Activated CD8-positive, alpha-beta memory T cell treated with anti-CD3 and anti-CD28 coated beads, Interleukin-2, amount 10 ng/mL, durations not matched to agents 7 days and 5 days (primary cell): ENCODE measurements at regions not wholly inside any gene's neighbourhood (a gene's known extent, or its start where the extent isn't known, plus 50 kb on each side); places are given as distances from the start of the nearest gene placed in this dataset.

Experiments used
- ATAC-seq: fragments of 150-1000 bp; cut with Tn5 transposase; one replicate; pipeline ENCODE4 v1.10.0; 2021; ENCODE audit warnings: moderate library complexity
- CTCF ChIA-PET: fragments of 350-600 bp; sonication (Branson Sonifier 250); formaldehyde crosslinking; loops from one replicate; lab custom pipeline; 2021; ENCODE audit warnings: antibody characterized with exemption; lab: Charles Lee
- DNase-seq: peaks from one replicate; pipeline ENCODE4 v3.0.0-alpha.2; 2020
- H3K27ac Mint-ChIP-seq: one replicate; pipeline ENCODE4 v1.8.0; 2021; ENCODE audit warnings: mild to moderate bottlenecking, mixed read lengths
- H3K27me3 Mint-ChIP-seq: one replicate; pipeline ENCODE4 v1.8.0; 2021; ENCODE audit warnings: mixed read lengths
- H3K36me3 Mint-ChIP-seq: one replicate; pipeline ENCODE4 v1.8.0; 2021; ENCODE audit warnings: mild to moderate bottlenecking, mixed read lengths
- H3K4me1 Mint-ChIP-seq: one replicate; pipeline ENCODE4 v1.8.0; 2021; ENCODE audit warnings: mixed read lengths
- H3K4me3 Mint-ChIP-seq: one replicate; pipeline ENCODE4 v1.8.0; 2021; ENCODE audit warnings: mild to moderate bottlenecking, moderate library complexity, mixed read lengths
- H3K9me3 Mint-ChIP-seq: one replicate; pipeline ENCODE4 v1.8.0; 2022; ENCODE audit warnings: low read depth, mixed read lengths

DNA sequence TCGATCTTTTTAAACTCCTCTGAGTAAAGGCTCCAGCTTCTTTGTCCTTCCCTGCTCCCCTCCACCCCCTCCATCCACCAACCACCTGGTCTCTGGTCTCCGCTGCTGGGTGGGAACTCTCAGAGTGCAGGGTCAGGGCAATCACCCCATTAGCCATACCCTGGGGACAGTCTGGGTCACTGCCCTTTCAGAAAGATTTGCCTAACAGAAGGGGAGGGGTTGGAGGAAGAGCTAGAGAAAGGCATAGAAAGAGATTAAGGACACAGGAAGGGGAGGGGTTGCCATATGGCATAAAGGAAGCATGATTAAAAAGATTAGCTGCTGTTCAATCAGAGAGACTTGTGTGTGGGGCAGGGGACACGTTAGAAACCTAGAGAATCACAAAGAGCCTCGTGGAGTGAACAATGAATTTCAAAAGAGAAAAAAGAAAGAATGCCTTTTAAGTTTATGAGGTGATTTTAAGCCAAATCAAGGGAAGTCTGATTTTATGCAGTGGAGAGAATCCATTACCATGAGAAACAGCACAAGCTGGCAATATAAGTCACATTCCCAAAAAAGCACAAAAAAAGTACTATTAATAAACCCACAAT, 115.5 kb upstream of the ACSL4 start:
- H3K36me3 Mint-ChIP-seq, result no peaks in the 10 kb centered on the region
- no peaks in the 10 kb centered on the region for H3K9me3 Mint-ChIP-seq
- ATAC-seq, result no peak
- H3K27ac Mint-ChIP-seq, result no peak overlapping the region
- no peaks in the 10 kb centered on the region for H3K27me3 Mint-ChIP-seq
- no peak for DNase-seq
- CTCF ChIA-PET, result interaction anchor here (0.7 to 0.9 kb wide), 2 partner anchors 8 to 363 kb away, joined by 3 to 4 read pairs; no protein-coding TSS in a partner anchor
- no peak overlapping the region for H3K4me3 Mint-ChIP-seq
- H3K4me1 Mint-ChIP-seq, result peaks cover 11% of the 10 kb centered on the region

DNA sequence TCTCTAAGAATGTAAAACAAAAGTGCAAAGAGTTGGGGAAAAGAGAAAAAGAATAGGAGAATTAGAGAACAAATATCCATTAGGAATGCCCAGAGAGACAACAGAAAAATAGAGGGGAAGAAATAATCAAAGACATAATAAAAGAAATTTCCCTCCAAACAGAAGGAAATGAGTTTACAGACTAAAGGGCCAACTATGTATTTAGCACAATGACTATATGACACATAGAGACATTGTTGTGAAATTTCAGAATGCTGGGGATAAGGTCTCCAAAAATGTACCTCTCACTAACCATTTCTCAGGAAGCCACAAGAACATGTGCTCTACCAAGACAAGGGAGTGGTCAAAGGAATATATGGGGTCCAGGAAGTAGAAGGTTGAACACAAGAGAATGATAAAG, 121.0 kb upstream of the ACSL4 start:
- Mint-ChIP-seq H3K9me3 (peaks cover 2% of the 10 kb centered on the region), H3K36me3 (peaks cover 4% of the 10 kb centered on the region), H3K4me3 (no peak overlapping the region), H3K4me1 (peaks cover 5% of the 10 kb centered on the region), H3K27ac (no peak overlapping the region), H3K27me3 (peaks cover 3% of the 10 kb centered on the region)
- no peak for DNase-seq
- ATAC-seq, result no peak
- CTCF ChIA-PET, result no interaction called here

DNA sequence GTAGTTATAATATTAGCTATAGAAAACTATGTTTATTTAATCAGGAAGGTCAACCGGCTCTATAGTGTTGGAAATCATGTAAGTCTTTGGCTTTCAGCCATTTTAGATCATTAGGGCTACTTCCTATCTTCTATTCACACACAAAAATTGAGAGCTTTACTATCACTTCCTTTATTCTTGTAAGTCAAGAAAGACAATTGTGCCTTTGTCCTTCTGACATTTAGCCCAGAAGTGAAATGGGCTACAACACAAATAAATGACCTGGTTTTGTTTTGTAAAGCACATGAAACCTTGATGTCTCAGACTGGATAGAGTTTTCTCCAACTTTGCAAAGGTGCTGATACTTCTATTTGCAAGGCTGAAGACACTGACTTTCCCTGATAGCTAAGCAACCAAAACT, 122.4 kb upstream of the ACSL4 start:
- no peak for ATAC-seq
- Mint-ChIP-seq H3K27ac (no peak overlapping the region), H3K36me3 (peaks cover 4% of the 10 kb centered on the region), H3K9me3 (peaks cover 2% of the 10 kb centered on the region), H3K4me1 (peaks cover 5% of the 10 kb centered on the region), H3K27me3 (peaks cover 3% of the 10 kb centered on the region), H3K4me3 (no peak overlapping the region)
- no peak for DNase-seq
- CTCF ChIA-PET, result interaction anchor here (3.5 kb wide), 1 partner anchor 143 kb away, joined by 55 read pairs; no protein-coding TSS in a partner anchor

DNA sequence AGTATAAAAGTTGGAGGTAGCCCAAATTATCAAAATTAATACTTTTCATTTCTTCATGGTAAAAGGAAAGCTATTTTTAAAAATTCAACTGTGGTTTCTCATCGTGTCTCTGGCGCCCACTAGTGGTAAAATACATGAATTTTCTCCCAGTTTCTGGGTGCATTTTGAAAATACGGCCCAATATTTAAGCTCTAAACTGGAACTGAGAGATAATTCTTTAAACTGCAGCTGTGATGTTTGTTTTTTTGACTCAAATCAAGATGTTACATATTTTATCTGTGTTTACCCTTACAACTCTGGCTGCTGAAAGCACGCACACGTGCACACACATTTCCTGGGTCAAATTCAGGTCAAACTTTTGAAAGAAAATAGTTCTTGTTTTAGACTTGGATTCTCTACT, 123.9 kb upstream of the ACSL4 start:
- DNase-seq (no peak), ATAC-seq (no peak)
- H3K4me1 Mint-ChIP-seq, result peaks cover 5% of the 10 kb centered on the region
- H3K4me3 Mint-ChIP-seq, result no peak overlapping the region
- no peak overlapping the region for H3K27ac Mint-ChIP-seq
- peaks cover 4% of the 10 kb centered on the region for H3K36me3 Mint-ChIP-seq
- CTCF ChIA-PET, result interaction anchor here (0.7 to 3.5 kb wide), 22 partner anchors 9 to 372 kb away, joined by 3 to 55 read pairs (median 4); partner anchors contain the start of gene ACSL4
- H3K9me3 Mint-ChIP-seq, result peaks cover 2% of the 10 kb centered on the region
- peaks cover 3% of the 10 kb centered on the region for H3K27me3 Mint-ChIP-seq

DNA sequence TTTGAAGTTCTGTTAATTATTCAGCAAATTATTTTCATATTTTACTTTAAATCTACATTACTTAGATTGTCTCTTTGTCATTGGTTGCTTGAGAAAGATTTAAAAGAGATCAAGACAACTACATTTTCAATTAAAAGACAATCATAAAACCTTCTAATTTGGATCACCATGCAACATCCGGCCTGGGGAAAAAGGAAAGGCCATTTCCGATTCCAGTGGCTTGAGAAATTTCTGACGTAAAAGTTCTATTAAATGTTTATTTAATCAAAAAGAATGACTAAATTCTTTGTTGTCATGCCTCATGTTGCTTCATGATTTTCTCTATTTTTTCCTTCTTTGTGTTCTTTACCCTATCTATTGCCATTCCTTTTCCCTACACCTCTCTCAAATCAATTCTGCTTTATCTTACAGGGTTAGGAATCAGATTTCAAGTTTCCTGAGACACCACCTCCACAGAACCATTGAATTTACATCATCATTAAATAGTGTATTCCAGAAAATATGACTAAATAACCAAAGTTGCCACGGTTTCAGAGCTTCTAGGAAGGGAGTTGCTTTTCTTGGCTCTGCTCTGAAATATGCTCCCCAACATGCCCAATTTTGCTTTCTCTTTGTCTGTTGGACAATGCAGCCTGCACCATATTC, 124.6 kb upstream of the ACSL4 start:
- peaks cover 3% of the 10 kb centered on the region for H3K27me3 Mint-ChIP-seq
- DNase-seq (no peak), ATAC-seq (no peak)
- CTCF ChIA-PET, result interaction anchor here (0.8 to 3.5 kb wide), 18 partner anchors 14 to 373 kb away, joined by 3 to 55 read pairs (median 5); no protein-coding TSS in a partner anchor
- H3K36me3 Mint-ChIP-seq, result peaks cover 4% of the 10 kb centered on the region
- H3K9me3 Mint-ChIP-seq, result peaks cover 2% of the 10 kb centered on the region
- H3K4me3 Mint-ChIP-seq, result no peak overlapping the region
- H3K27ac Mint-ChIP-seq, result no peak overlapping the region
- peaks cover 5% of the 10 kb centered on the region for H3K4me1 Mint-ChIP-seq

DNA sequence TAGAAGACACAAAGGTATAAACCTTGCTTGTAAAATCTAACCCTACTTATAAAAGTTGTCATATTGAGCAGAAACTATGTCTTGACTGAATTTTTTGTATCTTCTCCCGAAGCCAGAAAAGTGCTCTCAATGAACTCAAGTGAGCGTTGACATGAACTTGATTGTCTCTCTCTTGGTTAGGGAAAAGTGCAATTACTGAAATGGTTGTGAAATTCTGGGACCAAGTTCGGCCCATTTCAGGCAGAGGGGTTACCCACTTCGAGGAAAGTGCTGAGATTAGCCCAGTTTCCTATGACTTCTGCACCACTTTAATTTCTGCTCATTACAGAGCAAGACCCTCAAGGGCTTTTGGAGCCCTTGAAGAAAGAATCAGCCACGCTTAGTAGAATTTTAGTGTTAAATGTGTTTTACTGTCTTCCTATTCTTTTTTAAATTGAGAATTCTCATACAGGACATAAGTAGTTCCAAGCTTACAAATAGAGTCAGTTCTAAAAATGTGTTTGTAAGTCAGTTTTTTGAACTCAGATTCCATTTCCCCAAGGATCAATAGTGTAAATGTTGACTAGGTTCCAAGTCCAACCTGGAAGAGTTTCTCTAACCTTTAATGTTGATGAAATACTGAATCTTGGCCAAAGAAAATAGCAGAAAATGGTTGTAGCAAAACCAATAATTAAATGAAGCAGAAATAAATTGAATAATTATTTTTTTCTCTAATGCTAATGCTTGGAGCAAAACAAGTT, 125.7 kb upstream of the ACSL4 start:
- Mint-ChIP-seq H3K9me3 (peaks cover 2% of the 10 kb centered on the region), H3K36me3 (peaks cover 4% of the 10 kb centered on the region), H3K4me1 (peaks cover 5% of the 10 kb centered on the region), H3K27ac (no peak overlapping the region), H3K4me3 (no peak overlapping the region), H3K27me3 (peaks cover 3% of the 10 kb centered on the region)
- ATAC-seq (no peak), DNase-seq (no peak)
- CTCF ChIA-PET, result interaction anchor here (1.2 to 1.5 kb wide), 2 partner anchors 146 to 297 kb away, joined by 3 to 6 read pairs; no protein-coding TSS in a partner anchor

DNA sequence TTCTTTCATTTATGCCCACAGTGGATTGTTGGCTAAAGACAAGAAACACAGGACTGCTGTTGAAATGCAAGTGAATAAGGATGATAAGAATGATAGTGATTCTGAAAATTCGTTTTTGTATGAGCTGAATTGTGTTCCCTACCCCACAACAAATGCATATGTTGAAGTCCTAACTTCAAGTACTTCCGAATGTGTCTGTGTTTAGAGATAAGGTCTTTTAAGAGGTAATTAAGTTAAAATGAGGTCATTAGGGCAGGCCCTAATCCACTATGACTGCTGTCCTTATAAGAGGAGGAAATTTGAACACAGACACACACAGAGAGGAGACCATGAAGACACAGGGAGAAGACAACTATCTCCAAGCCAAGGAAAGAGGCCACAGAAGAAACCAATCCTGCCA, 126.6 kb upstream of the ACSL4 start:
- Mint-ChIP-seq H3K27ac (no peak overlapping the region), H3K4me3 (no peak overlapping the region)
- no peak for ATAC-seq

DNA sequence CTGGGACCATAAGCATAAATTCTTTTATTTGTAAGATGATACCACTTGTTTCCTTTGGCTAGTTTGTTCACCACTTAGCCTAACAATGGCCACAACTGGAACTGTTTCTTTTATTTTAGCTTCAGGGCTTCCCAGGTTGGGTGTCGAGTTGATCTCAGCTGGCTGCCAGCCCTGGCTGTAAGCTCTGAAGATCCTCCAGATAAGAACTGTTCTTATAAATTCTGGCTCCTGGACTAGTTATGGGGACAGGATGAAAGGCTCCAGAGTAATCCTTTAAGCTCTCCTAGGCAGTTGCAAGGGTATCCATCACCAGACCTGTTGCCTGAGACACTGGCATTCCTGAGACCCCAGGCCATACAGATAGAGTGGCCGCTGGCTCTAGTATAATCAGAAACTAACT, 129.4 kb upstream of the ACSL4 start:
- no peaks in the 10 kb centered on the region for H3K9me3 Mint-ChIP-seq
- H3K4me1 Mint-ChIP-seq, result peaks cover 1% of the 10 kb centered on the region
- H3K27me3 Mint-ChIP-seq, result peaks cover 3% of the 10 kb centered on the region
- no peak for ATAC-seq
- H3K4me3 Mint-ChIP-seq, result no peak overlapping the region
- CTCF ChIA-PET, result interaction anchor here (1.2 kb wide), 1 partner anchor 28 kb away, joined by 4 read pairs; no protein-coding TSS in a partner anchor
- DNase-seq, result no peak
- H3K27ac Mint-ChIP-seq, result no peak overlapping the region
- H3K36me3 Mint-ChIP-seq, result no peaks in the 10 kb centered on the region

More for the DNA sequence above, 126.6 kb upstream of the ACSL4 start:
- Mint-ChIP-seq H3K4me1 (peaks cover 5% of the 10 kb centered on the region), H3K9me3 (no peaks in the 10 kb centered on the region), H3K36me3 (no peaks in the 10 kb centered on the region), H3K27me3 (peaks cover 3% of the 10 kb centered on the region)
- DNase-seq, result no peak
- CTCF ChIA-PET, result no interaction called here

DNA sequence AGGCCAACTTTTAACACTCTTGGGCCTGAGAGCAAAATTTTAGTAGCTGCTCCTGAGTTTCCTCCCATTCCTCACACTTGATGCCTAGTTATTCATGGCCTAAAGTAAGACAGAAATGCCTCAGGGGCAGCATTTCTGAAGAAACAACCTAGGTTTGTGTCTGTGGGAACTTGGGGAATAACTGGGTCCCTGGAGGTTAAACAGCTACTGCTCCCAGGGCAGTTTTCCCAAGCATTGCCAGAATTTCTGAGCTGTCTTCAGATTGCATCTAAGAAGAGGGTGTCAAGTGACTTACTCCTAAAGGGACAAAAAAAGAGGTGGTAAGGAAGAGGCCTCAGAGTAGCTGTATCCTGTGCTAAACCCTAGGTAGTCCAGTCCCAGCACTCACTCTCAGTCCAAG, 130.8 kb upstream of the ACSL4 start:
- CTCF ChIA-PET, result no interaction called here
- H3K27me3 Mint-ChIP-seq, result no peaks in the 10 kb centered on the region
- ATAC-seq, result no peak
- no peak overlapping the region for H3K27ac Mint-ChIP-seq
- no peak overlapping the region for H3K4me3 Mint-ChIP-seq
- no peaks in the 10 kb centered on the region for H3K4me1 Mint-ChIP-seq
- H3K9me3 Mint-ChIP-seq, result no peaks in the 10 kb centered on the region
- no peak for DNase-seq
- H3K36me3 Mint-ChIP-seq, result no peaks in the 10 kb centered on the region

DNA sequence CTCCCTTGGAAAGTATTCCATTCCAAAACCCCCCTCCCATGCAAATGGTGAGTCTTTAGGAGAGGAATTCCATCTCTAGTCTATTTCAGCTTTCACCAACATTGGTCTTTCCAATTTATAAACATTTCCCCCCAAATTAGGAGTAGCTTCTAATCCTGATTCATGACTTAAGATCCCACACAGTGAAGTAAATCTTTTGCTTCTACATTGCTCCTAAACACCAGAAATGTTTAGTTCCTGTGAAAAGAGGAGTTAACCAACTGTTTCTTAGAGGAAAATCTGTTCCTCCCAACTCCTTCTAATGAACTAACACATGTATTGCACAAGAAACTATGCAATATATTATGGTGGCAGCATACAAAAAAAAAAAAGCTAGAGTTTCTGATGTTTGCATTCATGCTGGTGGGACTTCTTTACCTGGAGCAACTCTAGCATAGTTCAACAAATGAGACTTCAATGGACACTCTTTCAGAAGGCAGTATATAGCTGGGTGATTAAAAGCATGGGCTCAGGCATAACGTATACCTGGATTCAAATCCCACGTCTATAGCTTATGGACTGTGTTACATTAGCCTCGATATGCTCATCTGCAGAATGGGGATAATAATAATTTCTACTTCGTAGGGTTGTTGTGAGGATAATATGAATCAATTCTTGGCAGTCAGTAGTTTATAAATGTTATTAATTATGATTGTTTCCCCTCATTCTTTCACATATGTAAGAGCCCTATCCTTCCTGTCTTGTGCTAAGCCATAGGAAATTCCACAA, 131.6 kb upstream of the TMEM164 start:
- no peaks in the 10 kb centered on the region for H3K4me1 Mint-ChIP-seq
- no peaks in the 10 kb centered on the region for H3K36me3 Mint-ChIP-seq
- H3K4me3 Mint-ChIP-seq, result no peak overlapping the region
- no peaks in the 10 kb centered on the region for H3K27me3 Mint-ChIP-seq
- CTCF ChIA-PET, result interaction anchor here (1.4 kb wide), 1 partner anchor 15 kb away, joined by 5 read pairs; no protein-coding TSS in a partner anchor
- no peak for DNase-seq
- no peak overlapping the region for H3K27ac Mint-ChIP-seq
- no peaks in the 10 kb centered on the region for H3K9me3 Mint-ChIP-seq
- no peak for ATAC-seq

DNA sequence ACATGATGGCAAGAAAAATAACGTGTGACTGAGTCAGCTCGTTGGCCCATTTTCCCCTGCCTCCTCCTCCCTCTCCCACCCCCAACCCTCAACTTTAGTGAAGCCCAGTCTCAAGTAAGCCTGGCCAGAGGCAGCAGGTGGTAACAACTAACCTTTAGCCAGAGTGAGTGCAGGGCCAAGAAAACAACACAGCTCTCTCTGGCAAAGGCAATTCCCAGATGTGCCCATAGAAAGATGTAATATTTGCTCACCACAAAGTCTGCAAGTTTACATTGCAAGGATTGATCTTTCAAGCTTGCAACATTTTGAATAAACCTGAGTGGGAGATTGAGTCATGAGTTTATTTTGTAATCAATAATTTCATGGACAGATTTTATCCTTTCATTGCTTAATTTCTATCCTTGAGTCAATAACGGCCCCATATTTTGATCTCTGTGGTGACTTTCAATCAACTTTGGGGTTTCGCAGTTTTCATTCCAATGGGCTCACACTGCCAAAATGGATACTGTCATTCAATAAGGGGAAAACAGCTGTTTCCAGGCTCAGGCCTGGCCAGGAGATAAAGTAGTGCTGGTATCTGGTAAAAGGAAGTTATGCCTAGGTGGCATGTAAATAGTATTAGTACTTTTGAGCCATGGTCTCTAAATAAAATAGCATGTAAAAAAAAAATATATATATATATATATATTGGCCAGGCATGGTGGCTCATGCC, 130.7 kb upstream of the TMEM164 start:
- CTCF ChIA-PET, result interaction anchor here (1.4 kb wide), 1 partner anchor 15 kb away, joined by 5 read pairs; no protein-coding TSS in a partner anchor
- Mint-ChIP-seq H3K27me3 (no peaks in the 10 kb centered on the region), H3K9me3 (no peaks in the 10 kb centered on the region), H3K36me3 (no peaks in the 10 kb centered on the region), H3K4me3 (no peak overlapping the region), H3K4me1 (no peaks in the 10 kb centered on the region), H3K27ac (no peak overlapping the region)
- DNase-seq, result no peak
- no peak for ATAC-seq

DNA sequence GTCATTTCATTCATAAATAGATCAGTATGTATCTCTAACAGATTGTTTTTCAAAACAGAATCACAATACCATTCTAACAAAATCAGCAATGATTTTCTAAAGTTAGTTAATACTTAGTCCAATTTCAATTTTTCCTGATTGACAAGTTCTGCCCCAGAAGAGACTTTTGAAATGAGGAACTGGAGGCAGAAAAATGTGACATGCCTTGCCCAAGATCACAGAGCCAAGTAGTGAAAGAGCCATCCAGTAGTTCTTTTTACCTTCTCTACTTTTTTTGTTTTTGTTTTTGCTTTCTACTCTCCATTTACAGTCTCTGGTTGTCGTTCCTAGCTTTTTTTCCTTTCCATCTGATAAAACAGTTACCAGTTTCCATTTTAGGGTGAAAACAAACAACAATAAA, 129.3 kb upstream of the TMEM164 start:
- Mint-ChIP-seq H3K4me3 (no peak overlapping the region), H3K27me3 (no peaks in the 10 kb centered on the region), H3K9me3 (no peaks in the 10 kb centered on the region), H3K27ac (no peak overlapping the region), H3K4me1 (peaks cover 3% of the 10 kb centered on the region), H3K36me3 (no peaks in the 10 kb centered on the region)
- CTCF ChIA-PET, result no interaction called here
- DNase-seq, result no peak
- no peak for ATAC-seq
